ENCODE measurements at regions not wholly inside any gene's neighbourhood (a gene's known extent, or its start where the extent isn't known, plus 50 kb on each side); places are given as distances from the start of the nearest gene placed in this dataset.

GRCh38 chr20:3354247-3354646 is 53.2 kb downstream of the DNAAF9 start:
- no peak overlapping the region for H3K4me2 ChIP-seq (ENCODE audit: low read length)
- H3K79me2 ChIP-seq (ENCODE audit: low read length) = no peaks in the 10 kb centered on the region
- intact Hi-C loops (cut with micrococcal nuclease) = no loop called here
- no peaks in the 10 kb centered on the region for H4K20me1 ChIP-seq (ENCODE audit: low read length)
- H3K9me3 ChIP-seq (ENCODE audit: low read length) = no peaks in the 10 kb centered on the region
- H3K4me3 ChIP-seq (ENCODE audit: low read length) = no peak overlapping the region
- no peak overlapping the region for H3K27ac ChIP-seq (ENCODE audit: low read length)
- no peaks in the 10 kb centered on the region for H3K4me1 ChIP-seq (ENCODE audit: insufficient read depth, low read length)
- no peaks in the 10 kb centered on the region for H3K36me3 ChIP-seq (ENCODE audit: low read depth, low read length)
- TF ChIP-seq CTCF (conservative IDR thresholded peaks at IDR 0.05; ENCODE audit: low read depth, low read length) (no peak), EZH2phosphoT487 (IDR thresholded peaks at IDR 0.05; ENCODE audit: borderline replicate concordance, low read length) (no peak), EZH2 (IDR thresholded peaks at IDR 0.05; ENCODE audit: low read length, unreplicated experiment) (no peak)
- H3F3A ChIP-seq (ENCODE audit: low read length, unreplicated experiment) = no peaks in the 10 kb centered on the region
- H3K9ac ChIP-seq (ENCODE audit: low read length) = no peak overlapping the region
- CTCF ChIA-PET = no interaction called here
- H3K27me3 ChIP-seq (ENCODE audit: low read length) = no peaks in the 10 kb centered on the region
- POLR2A ChIA-PET (ENCODE audit: unreplicated experiment) = no interaction called here
- no peak for ATAC-seq
- no peak for DNase-seq
- no peak overlapping the region for H2AFZ ChIP-seq (ENCODE audit: low read length)
- H3K9me2 ChIP-seq (replicated peaks; ENCODE audit: low read length) = no peaks in the 10 kb centered on the region
- BruUV-seq (replicated peaks) = no TSS peak

GRCh38 chr20:3353646-3354045 is 53.8 kb downstream of the DNAAF9 start:
- no peaks in the 10 kb centered on the region for H3F3A ChIP-seq (ENCODE audit: low read length, unreplicated experiment)
- H3K9me2 ChIP-seq (replicated peaks; ENCODE audit: low read length) = no peaks in the 10 kb centered on the region
- H3K4me1 ChIP-seq (ENCODE audit: insufficient read depth, low read length) = no peaks in the 10 kb centered on the region
- no peak for TF ChIP-seq CTCF (conservative IDR thresholded peaks at IDR 0.05; ENCODE audit: low read depth, low read length)
- TF ChIP-seq EZH2phosphoT487 (IDR thresholded peaks at IDR 0.05; ENCODE audit: borderline replicate concordance, low read length) = no peak
- TF ChIP-seq EZH2 (IDR thresholded peaks at IDR 0.05; ENCODE audit: low read length, unreplicated experiment) = no peak
- no peak overlapping the region for H3K9ac ChIP-seq (ENCODE audit: low read length)
- no peak overlapping the region for H3K27ac ChIP-seq (ENCODE audit: low read length)
- H3K9me3 ChIP-seq (ENCODE audit: low read length) = no peaks in the 10 kb centered on the region
- intact Hi-C loops (cut with micrococcal nuclease) = no loop called here
- CTCF ChIA-PET = no interaction called here
- no peaks in the 10 kb centered on the region for H3K27me3 ChIP-seq (ENCODE audit: low read length)
- H2AFZ ChIP-seq (ENCODE audit: low read length) = no peak overlapping the region
- no peaks in the 10 kb centered on the region for H4K20me1 ChIP-seq (ENCODE audit: low read length)
- no peaks in the 10 kb centered on the region for H3K36me3 ChIP-seq (ENCODE audit: low read depth, low read length)
- no peak overlapping the region for H3K4me2 ChIP-seq (ENCODE audit: low read length)
- no peaks in the 10 kb centered on the region for H3K79me2 ChIP-seq (ENCODE audit: low read length)
- BruUV-seq (replicated peaks) = no TSS peak
- no peak for ATAC-seq
- H3K4me3 ChIP-seq (ENCODE audit: low read length) = no peak overlapping the region
- POLR2A ChIA-PET (ENCODE audit: unreplicated experiment) = no interaction called here
- DNase-seq = no peak

- no peak overlapping the region for H3K4me3 ChIP-seq (ENCODE audit: low read length)
- H2AFZ ChIP-seq (ENCODE audit: low read length) = no peak overlapping the region
- H3K27ac ChIP-seq (ENCODE audit: low read length) = no peak overlapping the region
- H3K79me2 ChIP-seq (ENCODE audit: low read length) = no peaks in the 10 kb centered on the region
- TF ChIP-seq EZH2phosphoT487 (IDR thresholded peaks at IDR 0.05; ENCODE audit: borderline replicate concordance, low read length) (no peak), EZH2 (IDR thresholded peaks at IDR 0.05; ENCODE audit: low read length, unreplicated experiment) (no peak), CTCF (conservative IDR thresholded peaks at IDR 0.05; ENCODE audit: low read depth, low read length) (no peak)
- no peaks in the 10 kb centered on the region for H3K27me3 ChIP-seq (ENCODE audit: low read length)
- ChIA-PET CTCF (no interaction called here), POLR2A (ENCODE audit: unreplicated experiment) (no interaction called here)
- intact Hi-C loops (cut with micrococcal nuclease) = no loop called here
- DNase-seq (no peak), ATAC-seq (no peak)
- H3F3A ChIP-seq (ENCODE audit: low read length, unreplicated experiment) = no peaks in the 10 kb centered on the region
- H3K4me2 ChIP-seq (ENCODE audit: low read length) = no peak overlapping the region
- H3K4me1 ChIP-seq (ENCODE audit: insufficient read depth, low read length) = no peaks in the 10 kb centered on the region
- H3K9me3 ChIP-seq (ENCODE audit: low read length) = no peaks in the 10 kb centered on the region
- H3K9ac ChIP-seq (ENCODE audit: low read length) = no peak overlapping the region
- no peaks in the 10 kb centered on the region for H4K20me1 ChIP-seq (ENCODE audit: low read length)
- no peaks in the 10 kb centered on the region for H3K9me2 ChIP-seq (replicated peaks; ENCODE audit: low read length)
- H3K36me3 ChIP-seq (ENCODE audit: low read depth, low read length) = no peaks in the 10 kb centered on the region
- BruUV-seq (replicated peaks) = no TSS peak
Observed at GRCh38 chr20:3352202-3352601, 55.3 kb downstream of the DNAAF9 start.
